K562 (cell line): ENCODE measurements at regions not wholly inside any gene's neighbourhood (a gene's known extent, or its start where the extent isn't known, plus 50 kb on each side); places are given as distances from the start of the nearest gene placed in this dataset.

Source experiments
- ATAC-seq: fragments of 200-7000 bp; cut with Tn5 transposase; 3 replicates; pipeline ENCODE4 v1.9.1; 2020; ENCODE audit warnings: moderate library complexity
- BruUV-seq: library from RNA; stranded (reverse); fragments of 400-500 nt; replicated peaks from 2 replicates; lab custom pipeline; 2021; lab: Mats Ljungman, UMichigan
- CTCF ChIA-PET: fragments of 300-600 bp; formaldehyde crosslinking; extraction: SDS; loops from one replicate; lab custom pipeline; 2021; ENCODE audit warnings: low intra/inter-chr PET ratio; lab: Yijun Ruan, JAX
- POLR2A ChIA-PET: fragments of 300-600, 350-650 bp; sonication (Branson Sonifier 250); formaldehyde crosslinking; extraction: SDS; loops from one replicate; lab custom pipeline; 2021; ENCODE audit warnings: antibody characterized with exemption, inconsistent platforms; lab: Yijun Ruan, JAX
- DNase-seq, 4 experiments: peaks; one replicate each; pipeline versions ENCODE4 v3.0.0 to v3.0.0-alpha.2; 2011 to 2018; ENCODE audit warnings: low spot score in 3 of 4, mixed read lengths in 3 of 4; ENCODE audit errors: extremely low read depth in 1 of 4
- FAIRE-seq: peaks from 2 replicates; lab custom pipeline; 2011; peaks lifted over from hg19 to GRCh38; lab: Jason Lieb, UNC
- H2AFZ ChIP-seq: 2 replicates; pipeline ENCODE4 v1.6.0; 2011; ENCODE audit warnings: low read depth, low read length, control low read depth, inconsistent platforms
- H3K27ac ChIP-seq: fragments of 200-600 bp; 3 replicates; pipeline ENCODE4 v1.8.0; 2011; ENCODE audit warnings: low read depth, mild to moderate bottlenecking, control low read depth, inconsistent platforms, low read length, moderate library complexity, mixed read lengths; ENCODE audit errors: extremely low read depth
- H3K27me3 ChIP-seq, 2 experiments: fragments of 300-600 bp in 1 of 2; 2 replicates in 1 of 2; 3 replicates in 1 of 2; pipeline versions ENCODE4 v1.6.0 to v1.8.0; 2011; ENCODE audit warnings: inconsistent platforms in 2 of 2, low read length in 2 of 2, mild to moderate bottlenecking in 1 of 2, mixed read lengths in 1 of 2, moderate library complexity in 1 of 2; ENCODE audit not compliant: control insufficient read depth in 2 of 2, insufficient read depth in 2 of 2
- H3K36me3 ChIP-seq: fragments of 300-600 bp; 3 replicates; pipeline ENCODE4 v1.8.0; 2011; ENCODE audit warnings: mild to moderate bottlenecking, low read length, inconsistent platforms; ENCODE audit not compliant: control insufficient read depth, insufficient read depth
- H3K4me1 ChIP-seq, 2 experiments: fragments of 200-600 bp in 1 of 2; replicated peaks in 1 of 2; 2 replicates in 1 of 2; 3 replicates in 1 of 2; pipeline versions ENCODE4 v1.5.1 to v1.8.0; 2011; ENCODE audit warnings: inconsistent platforms in 2 of 2, low read length in 2 of 2, mild to moderate bottlenecking in 1 of 2, mixed read lengths in 1 of 2, moderate library complexity in 1 of 2; ENCODE audit not compliant: control insufficient read depth in 2 of 2, insufficient read depth in 2 of 2
- H3K4me2 ChIP-seq: 2 replicates; pipeline ENCODE4 v1.6.1; 2011; ENCODE audit warnings: low read length, control low read depth, inconsistent platforms, mixed read lengths; ENCODE audit not compliant: insufficient read depth
- H3K4me3 ChIP-seq: fragments of 200-600 bp; sonication (generic), shearing (Covaris generic); 2 replicates; pipeline ENCODE4 v1.5.1; 2016; ENCODE audit warnings: control low read depth, inconsistent platforms
- H3K79me2 ChIP-seq: fragments of 200-600 bp; 3 replicates; pipeline ENCODE4 v1.8.0; 2011; ENCODE audit warnings: low read length, inconsistent platforms; ENCODE audit not compliant: control insufficient read depth, insufficient read depth
- H3K9ac ChIP-seq, 2 experiments: 2 replicates each; pipeline versions ENCODE4 v1.6.0 to v1.6.1; 2011; ENCODE audit warnings: low read depth in 2 of 2, low read length in 2 of 2, control low read depth in 1 of 2, inconsistent platforms in 1 of 2, mild to moderate bottlenecking in 1 of 2, mixed read lengths in 1 of 2; ENCODE audit not compliant: insufficient read depth in 1 of 2
- H3K9me1 ChIP-seq: one replicate; pipeline ENCODE4 v1.6.0; 2011; ENCODE audit warnings: inconsistent platforms, mild to moderate bottlenecking, low read length, moderate library complexity; ENCODE audit not compliant: control insufficient read depth, insufficient read depth
- H3K9me3 ChIP-seq: replicated peaks from 2 replicates; pipeline ENCODE4 v1.5.1; 2011; ENCODE audit warnings: low read depth, low read length, inconsistent platforms; ENCODE audit not compliant: control insufficient read depth, insufficient read depth
- H4K20me1 ChIP-seq: replicated peaks from 2 replicates; pipeline ENCODE4 v1.6.1; 2011; ENCODE audit warnings: low read length, inconsistent platforms, mixed read lengths; ENCODE audit not compliant: control insufficient read depth, insufficient read depth
- E2F6 ChIP-seq, 2 experiments: IDR thresholded peaks; 2 replicates each; pipeline ENCODE4 v1.6.1; 2011; ENCODE audit warnings: borderline replicate concordance in 1 of 2, control low read depth in 1 of 2, low read depth in 1 of 2, low read length in 1 of 2, mild to moderate bottlenecking in 1 of 2, mixed read lengths in 1 of 2, moderate library complexity in 1 of 2; ENCODE audit not compliant: insufficient read depth in 1 of 2, insufficient read length in 1 of 2, poor library complexity in 1 of 2, severe bottlenecking in 1 of 2; ENCODE audit errors: extremely low read depth in 1 of 2
- MED1 ChIP-seq: sonication (generic); formaldehyde crosslinking; IDR thresholded peaks from 2 replicates; pipeline ENCODE4 v1.8.1; 2023; ENCODE audit warnings: missing genetic modification reagents, borderline replicate concordance
- MEF2D ChIP-seq: conservative IDR thresholded peaks from 2 replicates; pipeline ENCODE4 v1.6.1; 2016; ENCODE audit warnings: low read depth, missing genetic modification characterization, missing compliant biosample characterization
- NFRKB ChIP-seq: fragments of 450-650 bp; IDR thresholded peaks from 2 replicates; pipeline ENCODE4 v1.6.1; 2016; ENCODE audit warnings: low read depth
- NFYB ChIP-seq: IDR thresholded peaks from 2 replicates; pipeline ENCODE4 v1.6.1; 2011; ENCODE audit warnings: mild to moderate bottlenecking, moderate library complexity; ENCODE audit not compliant: insufficient read length; ENCODE audit errors: extremely low read depth
- PHF20 ChIP-seq: fragments of 450-650 bp; IDR thresholded peaks from 2 replicates; pipeline ENCODE4 v1.6.1; 2018; ENCODE audit not compliant: partially characterized antibody
- PYGO2 ChIP-seq: fragments of 450-650 bp; IDR thresholded peaks from 2 replicates; pipeline ENCODE4 v1.6.1; 2016; ENCODE audit warnings: mild to moderate bottlenecking, missing genetic modification characterization, moderate library complexity, missing compliant biosample characterization
- RAD21 ChIP-seq, 2 experiments: fragments of 250-450 bp in 1 of 2; fragments of 450-650 bp in 1 of 2; sonication (Bioruptor Pico) in 1 of 2; formaldehyde crosslinking in 1 of 2; IDR thresholded peaks in 1 of 2; conservative IDR thresholded peaks in 1 of 2; 2 replicates each; pipeline versions ENCODE4 v1.4.0 to v1.8.0; 2020 to 2022; ENCODE audit warnings: mild to moderate bottlenecking in 2 of 2, moderate library complexity in 1 of 2
- RBBP5 ChIP-seq: fragments of 200-600 bp; sonication (generic); IDR thresholded peaks from 2 replicates; pipeline ENCODE4 v1.6.1; 2012; ENCODE audit warnings: borderline replicate concordance, mild to moderate bottlenecking, low read length, control low read depth, inconsistent platforms; ENCODE audit not compliant: insufficient read depth, poor library complexity, severe bottlenecking
- REST ChIP-seq, 2 experiments: fragments of 450-650 bp; formaldehyde crosslinking in 1 of 2; IDR thresholded peaks; 2 replicates each; pipeline versions ENCODE4 v1.4.0 to v1.6.1; 2014 to 2020; ENCODE audit warnings: mild to moderate bottlenecking in 2 of 2, borderline replicate concordance in 1 of 2, low read depth in 1 of 2
- in situ Hi-C: fragments of 300-500 bp; cut with MboI; formaldehyde crosslinking; loops from 4 replicates; pipeline ENCODE4 v1.15.0; 2018; ENCODE audit warnings: inconsistent platforms, mixed read lengths
- intact Hi-C: fragments of 100-400 bp; cut with micrococcal nuclease; formaldehyde crosslinking; loops from 2 replicates; pipeline ENCODE4 v1.14.2; 2022

- BruUV-seq = no TSS peak
- no peaks in the 10 kb centered on the region for H3K4me1 ChIP-seq
- no peaks in the 10 kb centered on the region for H3K79me2 ChIP-seq
- H2AFZ ChIP-seq = no peak overlapping the region
- no peaks in the 10 kb centered on the region for H4K20me1 ChIP-seq
- H3K9ac ChIP-seq = no peak overlapping the region
- intact Hi-C loops (loop anchor here (2.0 to 10.0 kb wide), 3 partner anchors 53 to 1729 kb away; no protein-coding TSS in a partner anchor), in situ Hi-C loops (no loop called here)
- H3K36me3 ChIP-seq = no peaks in the 10 kb centered on the region
- no peaks in the 10 kb centered on the region for H3K9me1 ChIP-seq
- TF ChIP-seq REST (IDR thresholded peaks at IDR 0.05; ENCODE audit: borderline replicate concordance) = no peak
- no peak for TF ChIP-seq REST (CRISPR knock-in tag; IDR thresholded peaks at IDR 0.05; ENCODE audit: low read depth)
- TF ChIP-seq MEF2D (tag) = no peak
- no peak for TF ChIP-seq PHF20
- TF ChIP-seq MED1 (CRISPR knock-in tag) = no peak
- no peak for TF ChIP-seq NFRKB
- no peak for TF ChIP-seq PYGO2 (tag)
- no peak for TF ChIP-seq RBBP5
- TF ChIP-seq E2F6 (IDR thresholded peaks at IDR 0.05; ENCODE audit: borderline replicate concordance in 1 of 2, extremely low read depth in 1 of 2, insufficient read depth in 1 of 2, insufficient read length in 1 of 2, low read depth in 1 of 2, low read length in 1 of 2, poor library complexity in 1 of 2, severe bottlenecking in 1 of 2) = no peak
- TF ChIP-seq NFYB = no peak
- no peak for TF ChIP-seq RAD21 (CRISPR knock-in tag; conservative IDR thresholded peaks at IDR 0.05 in 1 of 2, IDR thresholded peaks at IDR 0.05 in 1 of 2)
- POLR2A ChIA-PET = no interaction called here
- no peaks in the 10 kb centered on the region for H3K27me3 ChIP-seq
- no peak for ATAC-seq
- no peak overlapping the region for H3K4me2 ChIP-seq
- DNase-seq = no peak
- CTCF ChIA-PET = no interaction called here
- no peaks in the 10 kb centered on the region for H3K9me3 ChIP-seq
- H3K4me3 ChIP-seq = no peak overlapping the region
- H3K27ac ChIP-seq = no peak overlapping the region
- no peak for FAIRE-seq
Observed at GRCh38 chr9:13035822-13036221, 243.7 kb downstream of the MPDZ start.
